ENCODE measurements at regions not wholly inside any gene's neighbourhood (a gene's known extent, or its start where the extent isn't known, plus 50 kb on each side); places are given as distances from the start of the nearest gene placed in this dataset.
"Not testable (repeated sequence)": the region's sequence is repeated elsewhere in the genome, so short reads cannot be mapped to it uniquely, and the experiment has no call there.

- no peak for DNase-seq
Measured at GRCh38 chr6:17182961-17183360, 81.1 kb downstream of the STMND1 start.

GRCh38 chr6:17186925-17187324, 85.1 kb downstream of the STMND1 start:
- no peak for DNase-seq

GRCh38 chr6:17193106-17193775, 87.9 kb upstream of the RBM24 start:
- DNase-seq: peak; percentile 67

GRCh38 chr6:17197607-17198006, 83.6 kb upstream of the RBM24 start:
- no peak for DNase-seq

GRCh38 chr6:17200395-17200794, 80.8 kb upstream of the RBM24 start:
- no peak for DNase-seq

- no peak for DNase-seq
Measured at GRCh38 chr6:17202526-17202925, 78.6 kb upstream of the RBM24 start.

- peak; percentile 5 for DNase-seq
Measured at GRCh38 chr6:17204533-17204932, 76.6 kb upstream of the RBM24 start.

GRCh38 chr6:17206566-17207072, 74.5 kb upstream of the RBM24 start:
- DNase-seq: no peak

- no peak for DNase-seq
Measured at GRCh38 chr6:17207281-17207680, 73.9 kb upstream of the RBM24 start.

GRCh38 chr6:17210683-17211082, 70.5 kb upstream of the RBM24 start:
- DNase-seq: no peak

GRCh38 chr6:17211101-17211500, 70.1 kb upstream of the RBM24 start:
- DNase-seq: no peak

- no peak for DNase-seq
Measured at GRCh38 chr6:17212546-17213371, 68.4 kb upstream of the RBM24 start.

GRCh38 chr6:17214106-17214505, 67.1 kb upstream of the RBM24 start:
- no peak for DNase-seq

- not testable (repeated sequence) for DNase-seq
Measured at GRCh38 chr6:17216972-17217371, 64.2 kb upstream of the RBM24 start.

GRCh38 chr6:17218023-17218748, 63.0 kb upstream of the RBM24 start:
- no peak for DNase-seq

GRCh38 chr6:17218749-17219093, 62.4 kb upstream of the RBM24 start:
- DNase-seq: no peak

- DNase-seq: no peak
Measured at GRCh38 chr6:17219098-17219497, 62.1 kb upstream of the RBM24 start.

- DNase-seq: no peak
Measured at GRCh38 chr6:17220040-17220910, 60.9 kb upstream of the RBM24 start.

- no peak for DNase-seq
Measured at GRCh38 chr6:17224056-17224455, 57.1 kb upstream of the RBM24 start.

GRCh38 chr6:17224501-17224900, 56.7 kb upstream of the RBM24 start:
- DNase-seq: not testable (repeated sequence)

- DNase-seq: no peak
Measured at GRCh38 chr6:17225767-17226630, 55.2 kb upstream of the RBM24 start.

- no peak for DNase-seq
Measured at GRCh38 chr6:17226786-17227233, 54.4 kb upstream of the RBM24 start.

All from hematopoietic multipotent progenitor cell treated with erythropoietin and hydrocortisone succinate and interleukin-3 and kit ligand, for 6 days (in vitro differentiated cells).